ENCODE measurements at regions not wholly inside any gene's neighbourhood (a gene's known extent, or its start where the extent isn't known, plus 50 kb on each side); places are given as distances from the start of the nearest gene placed in this dataset.

DNA sequence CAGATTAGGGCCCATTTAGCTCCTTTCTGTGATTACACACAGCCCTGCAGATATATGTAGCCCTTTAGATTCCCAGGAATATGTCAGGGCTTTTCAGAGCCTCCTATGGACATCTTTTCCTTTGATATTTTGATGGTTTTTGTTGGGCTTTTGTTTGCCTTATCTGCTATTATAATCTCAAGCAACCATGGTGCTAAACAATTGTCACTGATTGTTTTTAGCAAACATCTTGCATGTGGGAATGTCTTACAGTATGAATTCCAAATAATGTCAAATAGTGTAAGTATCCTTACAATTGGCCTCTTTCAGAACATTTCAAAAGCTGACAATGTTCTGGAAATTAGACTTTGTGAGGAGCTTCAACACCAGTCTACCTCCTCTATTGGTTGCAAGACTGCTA, 333.6 kb upstream of the OPRM1 start:
- Mint-ChIP-seq H3K4me1 (no peaks in the 10 kb centered on the region), H3K27me3 (ENCODE audit: insufficient read depth) (no peaks in the 10 kb centered on the region), H3K36me3 (ENCODE audit: low read depth) (no peaks in the 10 kb centered on the region), H3K4me3 (no peak overlapping the region), H3K9me3 (peaks cover 16% of the 10 kb centered on the region), H3K27ac (no peak overlapping the region)
- no peak overlapping the region for H3K4me3 ChIP-seq (ENCODE audit: low read length)
- no peaks in the 10 kb centered on the region for H3K27me3 ChIP-seq (ENCODE audit: control insufficient read depth, insufficient read depth, low read length, poor library complexity, severe bottlenecking)
- no peaks in the 10 kb centered on the region for H3K36me3 ChIP-seq (ENCODE audit: control insufficient read depth, insufficient read depth, low read length)
- no peak overlapping the region for H3K27ac ChIP-seq (ENCODE audit: low read depth, low read length)
- H3K4me1 ChIP-seq (ENCODE audit: control insufficient read depth, insufficient read depth, low read length): no peaks in the 10 kb centered on the region
- peaks cover 23% of the 10 kb centered on the region for H3K9me3 ChIP-seq (ENCODE audit: control insufficient read depth, low read length)
- no peak overlapping the region for H3K9ac ChIP-seq (ENCODE audit: extremely low read depth, low read length, poor library complexity, severe bottlenecking)
- no peak for DNase-seq
- TF ChIP-seq CTCF (conservative IDR thresholded peaks at IDR 0.05): no peak

DNA sequence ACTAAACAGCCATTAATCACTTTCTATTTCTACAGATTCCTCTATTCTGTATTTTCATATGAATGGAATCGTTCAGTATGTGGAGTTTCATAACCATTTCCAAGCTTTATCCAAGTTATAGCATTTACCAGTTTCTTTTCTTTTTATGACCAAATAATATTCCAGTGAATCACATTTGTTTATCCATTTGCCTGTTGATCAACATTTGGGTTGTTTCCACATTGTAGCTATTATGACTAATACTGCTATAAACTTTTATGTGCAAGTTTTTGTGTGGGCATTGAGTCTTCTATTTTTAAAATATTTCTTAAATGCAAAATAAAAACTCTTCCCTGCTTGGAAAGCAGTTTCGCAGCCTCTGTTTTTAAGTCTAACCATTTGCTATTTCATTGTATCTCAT, 336.4 kb upstream of the OPRM1 start:
- peaks cover 16% of the 10 kb centered on the region for H3K9me3 Mint-ChIP-seq
- no peaks in the 10 kb centered on the region for H3K4me1 Mint-ChIP-seq
- H3K27me3 ChIP-seq (ENCODE audit: control insufficient read depth, insufficient read depth, low read length, poor library complexity, severe bottlenecking): no peaks in the 10 kb centered on the region
- H3K9me3 ChIP-seq (ENCODE audit: control insufficient read depth, low read length): peaks cover 23% of the 10 kb centered on the region
- H3K27me3 Mint-ChIP-seq (ENCODE audit: insufficient read depth): no peaks in the 10 kb centered on the region
- H3K4me3 Mint-ChIP-seq: no peak overlapping the region
- no peak overlapping the region for H3K4me3 ChIP-seq (ENCODE audit: low read length)
- no peak overlapping the region for H3K9ac ChIP-seq (ENCODE audit: extremely low read depth, low read length, poor library complexity, severe bottlenecking)
- DNase-seq: no peak
- H3K36me3 Mint-ChIP-seq (ENCODE audit: low read depth): no peaks in the 10 kb centered on the region
- WGBS, 2 experiments (ENCODE audit: insufficient coverage in 1 of 2, insufficient read length in 1 of 2): 90 to 97% methylated on average over 1 to 2 of the region's 2 CpGs
- no peak overlapping the region for H3K27ac Mint-ChIP-seq
- no peaks in the 10 kb centered on the region for H3K36me3 ChIP-seq (ENCODE audit: control insufficient read depth, insufficient read depth, low read length)
- no peak overlapping the region for H3K27ac ChIP-seq (ENCODE audit: low read depth, low read length)
- H3K4me1 ChIP-seq (ENCODE audit: control insufficient read depth, insufficient read depth, low read length): no peaks in the 10 kb centered on the region
- TF ChIP-seq CTCF (conservative IDR thresholded peaks at IDR 0.05): no peak

DNA sequence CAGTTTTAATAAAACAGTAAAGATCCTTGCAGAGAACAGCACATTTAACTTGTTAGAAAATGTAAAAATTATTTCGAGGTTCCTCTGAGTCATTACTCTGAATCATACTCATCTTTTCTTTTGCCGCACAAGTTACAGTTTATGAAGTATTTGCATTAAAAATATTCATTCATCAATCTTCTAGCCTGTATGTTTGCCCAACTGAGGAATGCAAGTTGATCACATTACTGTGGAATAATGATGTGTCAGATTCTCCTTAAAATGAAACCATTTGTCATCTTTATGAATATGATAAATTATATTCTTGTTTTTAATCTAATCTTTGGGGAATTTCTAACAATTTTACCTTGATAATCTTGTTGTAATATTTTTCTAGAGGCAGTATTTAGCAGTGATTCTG, 340.4 kb upstream of the OPRM1 start:
- H3K4me3 ChIP-seq (ENCODE audit: low read length): no peak overlapping the region

More for the DNA sequence above, 340.4 kb upstream of the OPRM1 start:
- no peaks in the 10 kb centered on the region for H3K27me3 Mint-ChIP-seq (ENCODE audit: insufficient read depth)
- no peaks in the 10 kb centered on the region for H3K27me3 ChIP-seq (ENCODE audit: control insufficient read depth, insufficient read depth, low read length, poor library complexity, severe bottlenecking)
- no peak for TF ChIP-seq CTCF (conservative IDR thresholded peaks at IDR 0.05)
- 83 to 100% methylated on average over 1 to 2 of the region's 2 CpGs for WGBS, 2 experiments (ENCODE audit: insufficient coverage in 1 of 2, insufficient read length in 1 of 2)
- no peaks in the 10 kb centered on the region for H3K36me3 ChIP-seq (ENCODE audit: control insufficient read depth, insufficient read depth, low read length)
- H3K27ac ChIP-seq (ENCODE audit: low read depth, low read length): no peak overlapping the region
- no peak overlapping the region for H3K27ac Mint-ChIP-seq
- H3K9ac ChIP-seq (ENCODE audit: extremely low read depth, low read length, poor library complexity, severe bottlenecking): no peak overlapping the region
- H3K4me1 ChIP-seq (ENCODE audit: control insufficient read depth, insufficient read depth, low read length): no peaks in the 10 kb centered on the region
- H3K4me3 Mint-ChIP-seq: no peak overlapping the region
- peaks cover 3% of the 10 kb centered on the region for H3K9me3 Mint-ChIP-seq
- DNase-seq: no peak
- peaks cover 4% of the 10 kb centered on the region for H3K9me3 ChIP-seq (ENCODE audit: control insufficient read depth, low read length)
- H3K36me3 Mint-ChIP-seq (ENCODE audit: low read depth): no peaks in the 10 kb centered on the region
- no peaks in the 10 kb centered on the region for H3K4me1 Mint-ChIP-seq

Measured in endodermal cell (in vitro differentiated cells).